ENCODE measurements at regions not wholly inside any gene's neighbourhood (a gene's known extent, or its start where the extent isn't known, plus 50 kb on each side); places are given as distances from the start of the nearest gene placed in this dataset.

DNA sequence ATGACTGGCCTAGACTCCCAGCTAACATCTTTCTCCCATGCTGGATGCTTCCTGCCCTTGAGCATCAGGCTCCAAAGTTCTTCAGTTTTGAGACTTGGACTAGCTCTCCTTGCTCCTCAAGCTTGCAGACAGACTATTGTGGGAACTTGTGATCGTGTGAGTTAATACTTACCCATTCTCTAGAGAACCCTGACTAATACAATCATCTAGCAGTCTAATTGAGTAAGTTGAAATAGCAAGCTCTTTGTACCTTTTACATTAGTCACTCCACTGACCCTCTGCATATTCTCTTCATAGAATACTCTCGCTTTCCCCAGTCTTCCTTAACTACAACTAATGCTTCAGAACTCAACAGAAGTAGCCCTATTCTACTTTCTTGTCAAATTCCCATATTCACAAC, 434.6 kb upstream of the NXPH2 start:
- ATAC-seq = no peak
- Histone ChIP-seq H3K4me3 (no peak overlapping the region), H3K36me3 (no peaks in the 10 kb centered on the region), H3K27ac (no peak overlapping the region), H3K27me3 (no peaks in the 10 kb centered on the region), H3K4me1 (no peaks in the 10 kb centered on the region), H3K9me3 (no peaks in the 10 kb centered on the region)
- TF ChIP-seq, protein P1, sequence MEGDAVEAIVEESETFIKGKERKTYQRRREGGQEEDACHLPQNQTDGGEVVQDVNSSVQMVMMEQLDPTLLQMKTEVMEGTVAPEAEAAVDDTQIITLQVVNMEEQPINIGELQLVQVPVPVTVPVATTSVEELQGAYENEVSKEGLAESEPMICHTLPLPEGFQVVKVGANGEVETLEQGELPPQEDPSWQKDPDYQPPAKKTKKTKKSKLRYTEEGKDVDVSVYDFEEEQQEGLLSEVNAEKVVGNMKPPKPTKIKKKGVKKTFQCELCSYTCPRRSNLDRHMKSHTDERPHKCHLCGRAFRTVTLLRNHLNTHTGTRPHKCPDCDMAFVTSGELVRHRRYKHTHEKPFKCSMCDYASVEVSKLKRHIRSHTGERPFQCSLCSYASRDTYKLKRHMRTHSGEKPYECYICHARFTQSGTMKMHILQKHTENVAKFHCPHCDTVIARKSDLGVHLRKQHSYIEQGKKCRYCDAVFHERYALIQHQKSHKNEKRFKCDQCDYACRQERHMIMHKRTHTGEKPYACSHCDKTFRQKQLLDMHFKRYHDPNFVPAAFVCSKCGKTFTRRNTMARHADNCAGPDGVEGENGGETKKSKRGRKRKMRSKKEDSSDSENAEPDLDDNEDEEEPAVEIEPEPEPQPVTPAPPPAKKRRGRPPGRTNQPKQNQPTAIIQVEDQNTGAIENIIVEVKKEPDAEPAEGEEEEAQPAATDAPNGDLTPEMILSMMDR (IDR thresholded peaks at IDR 0.05) = no peak
- intact Hi-C loops (cut with DNase I) = no loop called here
- DNase-seq = no peak

DNA sequence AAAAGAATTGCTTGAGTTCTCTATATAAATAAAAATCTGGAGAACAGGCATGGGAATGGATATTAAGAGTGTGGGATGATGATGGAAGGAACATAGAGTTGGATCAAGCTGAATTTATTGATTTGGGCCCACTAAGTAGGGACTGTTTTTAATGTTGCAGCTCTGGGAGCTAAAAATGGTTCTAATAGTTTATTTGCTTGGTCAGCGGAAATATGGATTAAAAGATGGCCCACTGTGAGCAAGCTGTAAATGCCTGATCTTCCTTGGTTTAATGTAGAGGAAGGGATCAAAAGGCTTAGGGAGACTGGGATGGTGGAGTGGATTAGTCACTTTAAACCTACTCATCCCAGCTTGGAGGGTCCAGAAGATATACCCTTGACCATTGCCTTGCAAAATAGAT, 429.4 kb upstream of the NXPH2 start:
- Histone ChIP-seq H3K27ac (no peak overlapping the region), H3K36me3 (no peaks in the 10 kb centered on the region), H3K4me3 (no peak overlapping the region), H3K9me3 (no peaks in the 10 kb centered on the region), H3K27me3 (no peaks in the 10 kb centered on the region), H3K4me1 (no peaks in the 10 kb centered on the region)
- DNase-seq (no peak), ATAC-seq (no peak)
- intact Hi-C loops (cut with DNase I) = no loop called here
- TF ChIP-seq, protein P1 (IDR thresholded peaks at IDR 0.05) = no peak

DNA sequence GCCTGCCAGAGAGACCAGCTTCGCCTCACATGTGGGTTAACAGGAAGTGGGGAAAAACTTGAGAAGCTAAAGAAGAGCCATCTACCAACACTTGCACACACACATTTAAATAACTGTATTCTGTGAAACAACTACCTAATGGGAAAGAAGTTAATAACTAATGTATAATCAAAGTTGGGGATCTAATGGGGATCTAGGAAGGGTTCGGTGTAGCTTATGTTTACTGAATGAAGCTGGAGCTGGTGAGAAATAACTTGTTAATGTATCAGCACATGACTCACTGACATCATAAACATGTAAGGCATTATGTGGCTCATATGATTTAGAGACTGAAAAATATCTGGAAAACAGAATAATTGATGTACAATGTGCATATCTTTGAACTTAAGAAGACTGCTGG, 421.3 kb upstream of the NXPH2 start:
- no peaks in the 10 kb centered on the region for H3K36me3 ChIP-seq
- TF ChIP-seq, protein P1 (IDR thresholded peaks at IDR 0.05) = no peak
- H3K4me3 ChIP-seq = no peak overlapping the region
- no peak for DNase-seq
- no peaks in the 10 kb centered on the region for H3K27me3 ChIP-seq
- no peaks in the 10 kb centered on the region for H3K9me3 ChIP-seq
- H3K27ac ChIP-seq = no peak overlapping the region
- intact Hi-C loops (cut with DNase I) = no loop called here
- no peak for ATAC-seq
- H3K4me1 ChIP-seq = no peaks in the 10 kb centered on the region

DNA sequence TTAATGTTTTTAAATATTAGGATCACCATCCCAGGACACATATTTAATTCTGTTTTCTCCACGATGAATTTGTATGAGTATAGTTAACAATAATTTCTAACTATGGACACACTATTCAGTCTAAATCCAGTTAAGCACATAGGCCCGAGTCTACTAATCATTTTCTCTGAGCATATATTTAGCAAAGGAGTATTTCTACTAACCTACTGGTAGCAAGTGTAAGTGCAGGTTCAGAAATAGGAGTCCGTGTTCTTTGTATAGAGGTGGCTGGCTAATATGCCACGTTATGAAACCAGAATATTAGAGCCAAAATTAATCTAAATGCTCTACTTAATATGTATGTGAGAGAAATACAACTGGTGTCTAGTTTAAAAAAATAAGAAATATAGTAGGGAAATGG, 416.6 kb upstream of the NXPH2 start:
- intact Hi-C loops (cut with DNase I) = no loop called here
- Histone ChIP-seq H3K4me3 (no peak overlapping the region), H3K36me3 (no peaks in the 10 kb centered on the region), H3K27ac (no peak overlapping the region), H3K27me3 (no peaks in the 10 kb centered on the region), H3K9me3 (no peaks in the 10 kb centered on the region), H3K4me1 (no peaks in the 10 kb centered on the region)
- ATAC-seq = no peak
- no peak for DNase-seq
- TF ChIP-seq, protein P1 (IDR thresholded peaks at IDR 0.05) = no peak

DNA sequence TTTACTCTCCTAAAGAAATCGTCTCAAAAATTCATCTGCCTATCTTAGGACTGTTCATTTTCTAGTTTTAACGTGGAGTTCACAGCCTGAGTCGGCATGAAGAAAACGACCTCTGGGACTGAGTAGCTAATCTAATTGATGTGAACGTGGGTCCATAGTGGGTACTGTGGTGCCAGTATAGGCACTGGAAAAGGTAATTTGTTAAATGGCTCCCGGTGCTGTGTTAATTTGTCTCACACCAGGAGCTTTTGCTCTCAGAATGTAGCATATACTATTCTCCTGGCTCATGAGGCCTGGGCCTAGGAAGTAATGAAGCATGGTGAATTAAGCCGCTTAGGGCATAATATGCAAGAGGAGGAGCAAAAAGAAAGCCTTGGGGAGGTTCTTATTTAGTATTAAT, 414.4 kb upstream of the NXPH2 start:
- H3K4me3 ChIP-seq = no peak overlapping the region
- H3K27me3 ChIP-seq = no peaks in the 10 kb centered on the region
- no peak for DNase-seq
- H3K27ac ChIP-seq = no peak overlapping the region
- no peaks in the 10 kb centered on the region for H3K9me3 ChIP-seq
- no peaks in the 10 kb centered on the region for H3K4me1 ChIP-seq
- intact Hi-C loops (cut with DNase I) = no loop called here
- no peaks in the 10 kb centered on the region for H3K36me3 ChIP-seq
- TF ChIP-seq, protein P1 (IDR thresholded peaks at IDR 0.05) = no peak
- no peak for ATAC-seq

DNA sequence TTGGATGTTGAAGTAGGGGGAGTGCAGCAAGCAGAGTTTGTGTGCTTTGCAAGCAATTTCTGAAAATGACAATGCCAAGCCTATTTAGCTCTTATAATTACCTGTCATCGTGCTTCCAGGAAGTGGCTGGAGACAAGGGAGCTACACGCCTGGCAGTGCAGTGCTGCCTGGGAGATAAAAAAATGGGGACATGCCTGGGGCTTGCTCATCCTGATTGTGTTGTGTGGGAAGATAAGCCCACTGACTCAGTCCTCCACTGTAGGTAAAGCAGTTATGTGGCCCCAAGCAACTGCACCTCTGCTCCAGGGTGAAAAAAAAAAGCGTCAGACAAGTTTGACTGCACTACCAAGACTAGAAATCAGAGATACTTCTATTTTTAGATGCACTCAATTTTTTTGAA, 396.9 kb upstream of the NXPH2 start:
- no peak for ATAC-seq
- Histone ChIP-seq H3K27ac (no peak overlapping the region), H3K27me3 (no peaks in the 10 kb centered on the region), H3K36me3 (no peaks in the 10 kb centered on the region), H3K4me1 (no peaks in the 10 kb centered on the region), H3K9me3 (no peaks in the 10 kb centered on the region), H3K4me3 (no peak overlapping the region)
- no peak for DNase-seq
- intact Hi-C loops (cut with DNase I) = no loop called here
- TF ChIP-seq, protein P1 (IDR thresholded peaks at IDR 0.05) = no peak

All from upper lobe of right lung (tissue), 1 donor.